ENCODE measurements at regions not wholly inside any gene's neighbourhood (a gene's known extent, or its start where the extent isn't known, plus 50 kb on each side); places are given as distances from the start of the nearest gene placed in this dataset.

GRCh38 chr4:127558489-127559407 lies 74.0 kb upstream of the INTU start:
- in situ Hi-C loops (cut with HindIII; ENCODE audit: low pct_ligation_motif_present, low pct_unique_long_range_greater_than_20kb, low sequenced_read_pairs), result no loop called here
- DNase-seq, result no peak

GRCh38 chr4:127559981-127560380 lies 72.8 kb upstream of the INTU start:
- in situ Hi-C loops (cut with HindIII; ENCODE audit: low pct_ligation_motif_present, low pct_unique_long_range_greater_than_20kb, low sequenced_read_pairs), result no loop called here
- no peak for DNase-seq

DNA sequence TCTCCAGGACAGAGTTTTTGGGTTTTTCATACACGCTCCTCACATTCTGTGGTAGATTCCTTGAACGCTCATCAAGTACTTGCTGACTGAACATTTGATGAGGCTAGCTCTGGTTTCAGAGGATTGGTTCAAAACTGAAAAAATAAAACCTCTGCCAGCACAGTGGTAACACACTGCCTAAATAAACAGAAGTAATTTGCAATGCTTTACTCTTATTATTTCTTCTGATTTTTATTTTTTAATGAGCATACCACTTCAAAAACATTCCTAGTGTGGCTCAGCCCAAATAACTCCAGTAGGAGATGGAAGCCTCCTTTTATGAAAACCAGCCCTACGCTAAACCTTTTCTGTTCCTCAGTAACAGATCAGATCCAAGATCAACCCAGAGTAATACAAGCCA lies 72.0 kb upstream of the INTU start:
- in situ Hi-C loops (cut with HindIII; ENCODE audit: low pct_ligation_motif_present, low pct_unique_long_range_greater_than_20kb, low sequenced_read_pairs), result no loop called here
- DNase-seq, result no peak

- no peak for DNase-seq
- in situ Hi-C loops (cut with HindIII; ENCODE audit: low pct_ligation_motif_present, low pct_unique_long_range_greater_than_20kb, low sequenced_read_pairs), result no loop called here
These were observed 58.1 kb upstream of the INTU start for GRCh38 chr4:127574643-127575042.

DNA sequence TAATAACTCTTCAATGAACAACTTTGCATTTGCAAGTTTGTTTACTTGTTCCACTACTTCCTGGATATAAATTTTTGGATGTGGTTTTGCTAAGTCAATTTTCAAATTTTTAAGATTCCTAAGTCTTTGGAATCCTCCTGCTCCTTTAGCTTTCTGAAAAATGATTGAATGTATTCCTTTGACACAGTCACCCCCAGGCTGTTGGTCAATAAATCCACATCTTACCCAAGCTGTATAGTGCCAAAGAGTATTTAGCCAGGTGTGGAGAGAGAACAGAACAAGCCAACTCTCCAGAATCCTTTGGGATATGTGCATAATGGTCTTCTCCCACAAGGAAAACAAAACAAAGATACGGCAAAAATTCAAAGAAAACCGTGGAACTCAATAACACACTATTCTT lies 56.9 kb upstream of the INTU start:
- DNase-seq, result no peak
- in situ Hi-C loops (cut with HindIII; ENCODE audit: low pct_ligation_motif_present, low pct_unique_long_range_greater_than_20kb, low sequenced_read_pairs), result no loop called here

DNA sequence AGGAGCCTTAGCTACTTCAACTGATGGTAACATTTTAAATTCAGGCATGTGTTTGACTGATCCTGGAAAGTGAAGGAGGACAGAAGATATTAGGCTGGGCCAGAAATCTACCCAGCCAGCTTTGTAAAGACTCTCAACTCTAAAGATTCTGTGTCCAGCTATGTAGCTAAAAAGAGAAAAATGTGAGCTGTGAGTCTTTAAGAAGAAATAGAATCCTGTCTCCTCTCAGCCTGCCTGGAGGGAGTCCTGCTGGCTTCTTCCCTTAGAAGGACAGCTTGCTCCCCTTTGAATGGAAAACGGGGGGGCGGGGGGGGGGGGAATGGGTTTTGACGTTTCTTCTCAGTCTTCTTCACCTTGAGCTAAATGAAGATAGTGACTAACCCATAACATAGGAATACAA lies 54.3 kb upstream of the INTU start:
- in situ Hi-C loops (cut with HindIII; ENCODE audit: low pct_ligation_motif_present, low pct_unique_long_range_greater_than_20kb, low sequenced_read_pairs), result no loop called here
- no peak for DNase-seq

DNA sequence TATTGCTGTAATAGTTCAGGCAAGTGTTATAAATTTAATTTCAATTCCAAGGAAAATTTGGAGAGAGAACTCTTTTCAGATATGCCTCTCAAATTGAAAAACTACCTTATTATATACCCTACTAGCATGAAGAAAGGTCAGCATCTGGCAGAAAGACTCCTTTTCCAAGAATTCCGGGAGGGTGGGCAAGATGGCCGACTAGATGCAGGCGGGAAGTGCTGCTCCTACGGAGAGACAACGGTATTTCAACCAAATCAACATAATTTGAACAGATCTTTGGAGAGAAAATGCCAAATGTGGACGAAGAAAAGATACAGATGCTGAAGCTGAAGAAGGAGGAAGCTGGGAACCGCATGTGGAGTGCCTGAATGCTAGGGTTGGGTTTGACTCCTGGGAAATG lies 53.8 kb upstream of the INTU start:
- DNase-seq, result no peak
- in situ Hi-C loops (cut with HindIII; ENCODE audit: low pct_ligation_motif_present, low pct_unique_long_range_greater_than_20kb, low sequenced_read_pairs), result no loop called here

- DNase-seq, result no peak
- in situ Hi-C loops (cut with HindIII; ENCODE audit: low pct_ligation_motif_present, low pct_unique_long_range_greater_than_20kb, low sequenced_read_pairs), result no loop called here
These were observed 52.9 kb upstream of the INTU start for GRCh38 chr4:127579821-127580220.

DNA sequence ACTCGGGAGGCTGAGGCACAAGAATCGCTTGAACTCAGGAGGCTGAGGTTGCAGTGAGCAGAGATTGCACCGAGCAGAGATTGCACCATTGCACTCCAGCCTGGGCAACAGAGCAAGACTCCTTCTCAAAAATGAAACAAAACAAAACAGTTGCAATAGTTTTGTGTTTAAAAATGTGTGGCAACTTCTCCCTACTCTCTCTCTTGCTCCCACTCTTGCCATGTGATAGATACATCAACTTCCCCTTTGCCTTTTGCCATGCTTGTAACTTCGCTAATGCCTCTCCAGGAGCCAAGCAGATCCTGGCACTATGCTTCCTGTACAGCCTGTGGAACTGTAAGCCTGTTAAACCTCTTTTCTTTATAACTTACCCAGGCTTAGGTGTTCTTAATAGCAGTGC lies 52.5 kb upstream of the INTU start:
- in situ Hi-C loops (cut with HindIII; ENCODE audit: low pct_ligation_motif_present, low pct_unique_long_range_greater_than_20kb, low sequenced_read_pairs), result no loop called here
- DNase-seq, result no peak

DNA sequence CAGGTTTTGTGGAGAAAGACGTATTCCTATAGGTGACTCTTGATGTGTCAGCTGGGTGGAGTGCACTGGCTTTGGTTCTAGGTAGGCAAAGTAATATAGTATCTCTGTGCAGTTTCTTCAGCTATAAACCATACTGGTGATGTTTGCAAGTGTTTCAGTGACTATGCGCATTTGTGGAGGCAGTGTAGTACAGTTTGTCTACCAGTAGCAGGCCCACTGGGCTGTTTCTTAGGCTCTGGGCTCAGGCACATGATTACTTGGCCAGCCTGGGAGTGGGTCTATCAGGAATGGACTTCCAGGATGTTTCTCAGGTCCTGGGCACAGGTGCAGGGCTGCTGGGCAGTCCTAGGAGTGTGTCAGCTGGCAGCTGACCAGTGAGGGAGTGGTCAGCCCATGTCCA lies 51.9 kb upstream of the INTU start:
- in situ Hi-C loops (cut with HindIII; ENCODE audit: low pct_ligation_motif_present, low pct_unique_long_range_greater_than_20kb, low sequenced_read_pairs), result no loop called here
- DNase-seq, result no peak
